Hepatocyte (in vitro differentiated cells): ENCODE measurements at regions not wholly inside any gene's neighbourhood (a gene's known extent, or its start where the extent isn't known, plus 50 kb on each side); places are given as distances from the start of the nearest gene placed in this dataset.

ENCODE experiments used
- DNase-seq: peaks from one replicate; pipeline ENCODE4 v3.0.0-alpha.2; 2016; ENCODE audit warnings: low spot score
- H2AFZ ChIP-seq: fragments of 200-600 bp; sonication (generic); 2 replicates; pipeline ENCODE4 v1.6.0; 2016; ENCODE audit warnings: antibody characterized with exemption, mild to moderate bottlenecking
- H3K27ac ChIP-seq: fragments of 200-600 bp; sonication (generic); 2 replicates; pipeline ENCODE4 v1.5.1; 2016; ENCODE audit warnings: mild to moderate bottlenecking
- H3K27me3 ChIP-seq: fragments of 200-600 bp; sonication (generic); 2 replicates; pipeline ENCODE4 v1.6.1; 2016
- H3K36me3 ChIP-seq: fragments of 200-600 bp; sonication (generic); replicated peaks from 2 replicates; pipeline ENCODE4 v1.5.1; 2016; ENCODE audit warnings: low read depth; ENCODE audit not compliant: insufficient read depth
- H3K4me1 ChIP-seq: fragments of 200-600 bp; sonication (generic); 2 replicates; pipeline ENCODE4 v1.5.1; 2016; ENCODE audit warnings: mild to moderate bottlenecking, moderate library complexity; ENCODE audit not compliant: insufficient read depth
- H3K4me2 ChIP-seq: fragments of 200-600 bp; sonication (generic); 2 replicates; pipeline ENCODE4 v1.6.0; 2016
- H3K4me3 ChIP-seq: fragments of 200-600 bp; sonication (generic); 2 replicates; pipeline ENCODE4 v1.5.1; 2016; ENCODE audit warnings: mild to moderate bottlenecking
- H3K79me2 ChIP-seq: fragments of 200-600 bp; sonication (generic); 2 replicates; pipeline ENCODE4 v1.6.0; 2017; ENCODE audit warnings: mild to moderate bottlenecking
- H3K9me2 ChIP-seq: fragments of 200-600 bp; sonication (generic); replicated peaks from 2 replicates; pipeline ENCODE4 v1.6.0; 2017; ENCODE audit warnings: mild to moderate bottlenecking; ENCODE audit not compliant: insufficient read depth
- H3K9me3 ChIP-seq: fragments of 200-600 bp; sonication (generic); 2 replicates; pipeline ENCODE4 v1.5.1; 2016; ENCODE audit warnings: low read depth, mild to moderate bottlenecking
- H4K20me1 ChIP-seq: fragments of 200-600 bp; sonication (generic); 2 replicates; pipeline ENCODE4 v1.6.0; 2016; ENCODE audit warnings: mild to moderate bottlenecking; ENCODE audit not compliant: insufficient read depth, poor library complexity, severe bottlenecking
- EZH2 ChIP-seq: fragments of 200-600 bp; sonication (generic); IDR thresholded peaks from 2 replicates; pipeline ENCODE4 v1.6.1; 2016; ENCODE audit warnings: antibody characterized with exemption, mild to moderate bottlenecking, borderline replicate concordance
- EZH2phosphoT487 ChIP-seq: fragments of 200-600 bp; sonication (generic); IDR thresholded peaks from one replicate; pipeline ENCODE4 v1.6.1; 2018; ENCODE audit warnings: antibody characterized with exemption, mild to moderate bottlenecking, low read depth, moderate library complexity; ENCODE audit not compliant: unreplicated experiment, severe bottlenecking
- WGBS: methylation state at CpG from one replicate; pipeline ENCODE4 v1.1.6; 2016; ENCODE audit warnings: low lambda C conversion rate; ENCODE audit errors: missing lambda C conversion rate; 5-methylcytosine and 5-hydroxymethylcytosine counted together
- TF ChIP-seq, protein P1 (sequence below): fragments of 200-600 bp; sonication (generic); IDR thresholded peaks from 2 replicates; pipeline ENCODE4 v1.5.1; 2016; ENCODE audit warnings: antibody characterized with exemption, mild to moderate bottlenecking; ENCODE audit not compliant: poor library complexity

DNA sequence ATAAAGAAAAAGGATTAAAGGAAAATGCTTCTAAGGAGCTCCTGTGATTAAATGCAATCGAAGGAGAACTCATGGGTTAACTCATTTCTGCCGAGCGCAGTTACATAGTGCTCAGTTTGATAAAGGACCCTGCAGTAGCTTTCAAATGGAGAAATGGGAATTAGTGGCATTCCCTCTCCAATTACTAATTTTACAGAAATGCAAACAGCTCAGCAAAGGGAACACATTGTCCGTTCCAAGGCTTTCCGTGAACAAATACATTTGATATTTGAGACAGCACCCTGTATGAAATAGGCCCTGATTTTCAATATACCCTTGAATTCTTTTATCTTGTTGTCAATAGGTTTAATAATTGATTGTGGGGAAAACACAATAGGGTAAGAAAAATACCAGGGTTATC, 375.9 kb upstream of the TSHZ2 start:
- 50% methylated on average over 5 of the region's 5 CpGs for WGBS
- H3K27me3 ChIP-seq = no peaks in the 10 kb centered on the region
- H3K4me3 ChIP-seq = no peak overlapping the region
- no peaks in the 10 kb centered on the region for H3K9me2 ChIP-seq
- no peak for TF ChIP-seq EZH2
- TF ChIP-seq EZH2phosphoT487 = no peak
- TF ChIP-seq, protein P1, sequence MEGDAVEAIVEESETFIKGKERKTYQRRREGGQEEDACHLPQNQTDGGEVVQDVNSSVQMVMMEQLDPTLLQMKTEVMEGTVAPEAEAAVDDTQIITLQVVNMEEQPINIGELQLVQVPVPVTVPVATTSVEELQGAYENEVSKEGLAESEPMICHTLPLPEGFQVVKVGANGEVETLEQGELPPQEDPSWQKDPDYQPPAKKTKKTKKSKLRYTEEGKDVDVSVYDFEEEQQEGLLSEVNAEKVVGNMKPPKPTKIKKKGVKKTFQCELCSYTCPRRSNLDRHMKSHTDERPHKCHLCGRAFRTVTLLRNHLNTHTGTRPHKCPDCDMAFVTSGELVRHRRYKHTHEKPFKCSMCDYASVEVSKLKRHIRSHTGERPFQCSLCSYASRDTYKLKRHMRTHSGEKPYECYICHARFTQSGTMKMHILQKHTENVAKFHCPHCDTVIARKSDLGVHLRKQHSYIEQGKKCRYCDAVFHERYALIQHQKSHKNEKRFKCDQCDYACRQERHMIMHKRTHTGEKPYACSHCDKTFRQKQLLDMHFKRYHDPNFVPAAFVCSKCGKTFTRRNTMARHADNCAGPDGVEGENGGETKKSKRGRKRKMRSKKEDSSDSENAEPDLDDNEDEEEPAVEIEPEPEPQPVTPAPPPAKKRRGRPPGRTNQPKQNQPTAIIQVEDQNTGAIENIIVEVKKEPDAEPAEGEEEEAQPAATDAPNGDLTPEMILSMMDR = no peak
- no peaks in the 10 kb centered on the region for H3K36me3 ChIP-seq
- H4K20me1 ChIP-seq = no peaks in the 10 kb centered on the region
- DNase-seq = no peak
- no peaks in the 10 kb centered on the region for H3K4me1 ChIP-seq
- H3K9me3 ChIP-seq = no peaks in the 10 kb centered on the region
- no peak overlapping the region for H3K4me2 ChIP-seq
- no peak overlapping the region for H3K27ac ChIP-seq
- no peak overlapping the region for H2AFZ ChIP-seq
- H3K79me2 ChIP-seq = no peaks in the 10 kb centered on the region

DNA sequence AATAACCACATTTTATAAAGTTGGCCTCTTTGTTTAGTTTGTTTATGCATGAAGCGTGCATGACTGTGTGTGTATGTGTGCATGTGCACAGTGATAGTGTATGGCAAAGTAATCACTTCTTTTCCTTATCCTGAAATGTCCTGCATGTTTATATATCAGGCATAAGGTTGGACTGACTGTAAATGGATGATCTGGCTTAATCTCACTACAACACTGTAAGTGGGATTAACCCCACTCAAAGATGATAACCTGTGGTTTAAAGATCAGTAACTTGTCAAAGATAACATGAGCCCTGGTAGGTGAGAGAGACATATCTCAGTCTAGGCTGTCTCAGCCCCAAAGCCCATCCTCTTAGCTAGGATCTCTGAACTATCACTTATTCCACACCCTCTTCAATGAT, 376.6 kb upstream of the TSHZ2 start:
- Histone ChIP-seq H3K79me2 (no peaks in the 10 kb centered on the region), H3K36me3 (no peaks in the 10 kb centered on the region), H2AFZ (no peak overlapping the region), H4K20me1 (no peaks in the 10 kb centered on the region), H3K4me1 (no peaks in the 10 kb centered on the region), H3K27me3 (no peaks in the 10 kb centered on the region), H3K9me3 (no peaks in the 10 kb centered on the region), H3K27ac (no peak overlapping the region), H3K4me2 (no peak overlapping the region), H3K9me2 (no peaks in the 10 kb centered on the region), H3K4me3 (no peak overlapping the region)
- TF ChIP-seq, protein P1 = no peak
- TF ChIP-seq EZH2phosphoT487 (no peak), EZH2 (no peak)
- no peak for DNase-seq
- 54% methylated on average over 1 of the region's 1 CpG for WGBS

DNA sequence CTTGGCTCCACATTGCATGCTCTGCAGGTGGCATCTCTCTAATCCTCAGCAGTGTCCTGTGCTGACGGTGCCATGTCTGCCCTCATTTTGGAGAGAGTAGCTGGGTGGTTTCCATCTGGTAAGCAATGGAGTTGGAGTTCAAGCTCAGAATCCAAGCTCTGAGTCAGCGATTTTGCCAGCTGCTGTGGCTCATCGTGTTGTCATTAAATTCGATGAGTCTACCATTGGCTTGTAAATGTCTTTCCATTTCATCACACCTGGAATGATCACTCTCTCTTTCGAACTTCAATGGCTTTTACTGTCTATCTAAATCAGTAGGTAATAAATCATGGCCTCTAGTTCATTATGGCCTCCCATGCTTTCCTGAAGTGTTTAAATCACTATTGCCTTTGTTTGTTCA, 378.5 kb upstream of the TSHZ2 start:
- no peaks in the 10 kb centered on the region for H3K36me3 ChIP-seq

More for the DNA sequence above, 378.5 kb upstream of the TSHZ2 start:
- Histone ChIP-seq H3K4me2 (no peak overlapping the region), H3K27me3 (no peaks in the 10 kb centered on the region), H3K4me1 (no peaks in the 10 kb centered on the region), H3K4me3 (no peak overlapping the region), H3K27ac (no peak overlapping the region), H3K9me3 (no peaks in the 10 kb centered on the region), H2AFZ (no peak overlapping the region), H3K79me2 (no peaks in the 10 kb centered on the region), H4K20me1 (no peaks in the 10 kb centered on the region), H3K9me2 (no peaks in the 10 kb centered on the region)
- DNase-seq = no peak
- 43% methylated on average over 5 of the region's 5 CpGs for WGBS
- TF ChIP-seq EZH2 (no peak), EZH2phosphoT487 (no peak)
- TF ChIP-seq, protein P1 = no peak
